Lower leg skin (tissue), 3 donors: ENCODE measurements at regions not wholly inside any gene's neighbourhood (a gene's known extent, or its start where the extent isn't known, plus 50 kb on each side); places are given as distances from the start of the nearest gene placed in this dataset.

ENCODE experiments used
- CTCF ChIP-seq, 3 donors: fragments of 450-650 bp; IDR thresholded peaks; one replicate each; pipeline ENCODE4 v1.5.1; 2016; ENCODE audit warnings: antibody characterized with exemption in 3 of 3, mild to moderate bottlenecking in 3 of 3, moderate library complexity in 2 of 3
- POLR2A ChIP-seq, 2 donors: fragments of 450-650 bp; IDR thresholded peaks; one replicate each; pipeline ENCODE4 v1.6.1; 2016 to 2017; ENCODE audit warnings: antibody characterized with exemption in 2 of 2, mild to moderate bottlenecking in 1 of 2, moderate library complexity in 1 of 2

- no peak for TF ChIP-seq CTCF (IDR thresholded peaks at IDR 0.05)
- no peak for TF ChIP-seq POLR2A (IDR thresholded peaks at IDR 0.05)
These were observed 296.7 kb downstream of the HINT1 start for GRCh38 chr5:130868186-130868840.
